Eye (tissue), 1 donor: ENCODE measurements at regions not wholly inside any gene's neighbourhood (a gene's known extent, or its start where the extent isn't known, plus 50 kb on each side); places are given as distances from the start of the nearest gene placed in this dataset.
A peak's percentile ranks its signal among the peaks of the same experiment; 100 is the strongest.

Experiments
- DNase-seq: peaks from one replicate; pipeline ENCODE4 v3.0.0-alpha.2; 2015

DNA sequence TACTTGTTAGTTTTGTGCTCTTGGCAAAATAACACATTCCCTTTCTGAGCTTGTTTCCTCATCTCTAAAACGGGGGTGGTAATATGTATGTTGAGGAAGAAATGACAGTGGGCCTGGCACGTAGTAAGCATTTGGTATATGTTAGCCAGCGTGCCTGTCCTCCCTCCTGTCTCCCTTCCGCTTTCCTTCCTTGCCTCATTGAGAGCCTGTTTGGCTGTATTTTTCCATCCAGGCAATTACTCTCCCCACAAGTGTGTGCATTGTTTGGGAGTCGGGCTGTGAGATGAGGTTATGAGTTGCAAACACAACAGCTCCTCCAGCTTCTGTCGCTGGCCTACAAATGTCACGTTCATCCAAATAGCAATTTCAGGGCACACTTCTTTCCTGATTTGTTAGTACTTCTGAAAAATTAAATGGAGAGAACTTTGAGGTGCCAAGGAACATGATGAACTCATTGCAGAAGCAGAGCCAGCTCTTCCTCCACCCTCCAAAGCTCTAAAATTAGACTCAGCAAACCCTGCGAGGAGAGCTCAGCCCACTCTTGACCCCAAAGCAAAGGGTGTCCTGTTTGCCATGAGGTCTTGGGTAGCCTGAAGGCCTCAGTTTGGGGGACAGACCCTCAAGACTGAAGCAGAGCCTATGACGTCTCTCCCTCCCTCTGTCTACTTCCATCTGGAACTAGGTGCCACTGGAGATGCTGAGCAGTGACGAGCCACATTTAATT, 50.7 kb upstream of the TOX2 start:
- DNase-seq = no peak

DNA sequence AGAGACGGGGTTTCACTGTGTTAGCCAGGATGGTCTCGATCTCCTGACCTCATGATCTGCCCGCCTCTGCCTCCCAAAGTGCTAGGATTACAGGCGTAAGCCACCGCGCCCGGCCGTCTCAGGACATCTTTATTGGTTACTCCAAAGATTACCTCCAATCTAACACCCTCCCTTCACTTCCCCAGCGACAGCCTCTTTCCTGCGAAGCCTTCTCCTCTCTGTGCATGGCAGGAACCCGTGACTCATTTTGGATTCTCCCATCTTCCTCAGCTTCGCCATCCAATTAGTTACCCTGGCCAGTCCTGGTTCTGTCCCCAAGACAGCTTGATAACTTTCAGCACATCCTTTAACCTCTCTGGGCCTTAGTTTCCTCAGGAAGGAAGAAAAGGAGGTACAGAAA, 51.3 kb upstream of the TOX2 start:
- no peak for DNase-seq

DNA sequence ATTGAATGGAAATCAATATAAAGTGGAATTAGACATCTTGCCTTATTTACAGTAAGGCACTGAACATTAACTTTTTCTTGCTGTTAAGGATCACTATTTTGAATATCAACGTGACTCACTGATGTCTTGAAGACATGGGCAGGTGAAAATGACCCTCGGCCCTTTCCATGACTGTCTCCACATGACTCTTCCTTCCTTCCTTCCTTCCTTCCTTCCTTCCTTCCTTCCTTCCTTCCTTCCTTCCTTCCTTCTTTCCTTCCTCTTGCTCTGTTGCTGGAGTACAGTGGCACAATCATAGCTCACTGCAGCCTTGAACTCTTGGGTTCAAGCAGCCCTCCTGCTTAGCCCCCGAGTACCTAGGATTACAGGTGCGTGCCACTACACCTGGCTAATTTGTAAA, 52.2 kb upstream of the TOX2 start:
- DNase-seq = no peak

DNA sequence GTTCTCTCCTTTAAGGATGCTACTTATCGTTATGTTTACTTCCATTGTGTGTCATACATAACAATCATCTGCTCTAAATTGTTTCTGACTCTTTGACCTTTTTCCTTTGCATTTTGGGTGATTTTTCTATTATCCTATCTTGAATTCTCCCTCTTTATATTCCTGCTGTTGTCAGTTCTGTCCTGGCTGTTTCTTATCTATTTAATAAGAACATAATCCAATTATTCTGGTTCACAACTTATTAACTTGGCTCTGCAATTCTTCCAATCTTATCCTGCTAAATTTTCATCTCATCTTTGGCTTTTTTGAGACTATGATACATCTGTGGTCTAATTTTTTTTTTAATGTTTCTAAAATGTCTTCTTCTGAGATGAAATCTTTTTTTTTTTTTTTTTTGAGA, 54.7 kb upstream of the TOX2 start:
- no peak for DNase-seq

DNA sequence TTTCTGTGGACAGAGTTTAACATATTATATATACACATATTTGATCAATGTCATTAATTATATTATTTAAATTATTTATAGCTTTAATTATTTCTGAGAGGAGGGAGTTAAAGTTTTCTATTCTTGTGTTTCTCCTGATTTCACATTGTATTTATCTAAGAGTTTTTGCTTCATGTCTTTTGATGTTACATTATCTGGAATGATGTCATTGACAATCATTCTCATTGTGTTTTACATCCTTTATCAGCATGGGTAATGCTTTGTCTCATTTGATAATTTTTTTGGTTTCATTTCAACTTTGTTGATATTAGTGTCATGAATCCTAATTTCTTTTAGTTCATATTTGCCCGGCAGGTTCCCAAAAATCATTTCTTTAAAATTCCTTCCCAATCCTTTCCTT, 56.7 kb upstream of the TOX2 start:
- no peak for DNase-seq

DNA sequence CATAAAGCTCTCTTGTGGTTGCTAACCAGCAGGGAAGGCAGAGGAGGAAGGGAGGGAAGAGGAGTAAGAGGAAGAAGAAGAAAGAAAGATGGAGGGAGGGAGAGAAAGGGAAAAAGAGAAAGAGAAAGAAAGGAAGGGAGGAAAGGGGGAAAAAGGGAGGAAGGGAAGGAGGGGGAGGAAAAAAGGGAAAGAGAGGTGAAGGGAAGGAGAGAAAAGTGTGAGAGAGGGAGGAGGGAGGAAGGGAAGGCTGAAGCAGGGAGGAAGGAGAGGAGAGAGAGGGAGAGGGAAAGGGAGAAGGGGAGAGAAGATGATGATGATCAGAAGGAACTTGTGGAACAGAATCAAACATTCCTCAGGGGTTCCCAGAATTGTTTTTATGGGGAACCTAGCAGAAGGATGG, 57.5 kb upstream of the TOX2 start:
- no peak for DNase-seq

DNA sequence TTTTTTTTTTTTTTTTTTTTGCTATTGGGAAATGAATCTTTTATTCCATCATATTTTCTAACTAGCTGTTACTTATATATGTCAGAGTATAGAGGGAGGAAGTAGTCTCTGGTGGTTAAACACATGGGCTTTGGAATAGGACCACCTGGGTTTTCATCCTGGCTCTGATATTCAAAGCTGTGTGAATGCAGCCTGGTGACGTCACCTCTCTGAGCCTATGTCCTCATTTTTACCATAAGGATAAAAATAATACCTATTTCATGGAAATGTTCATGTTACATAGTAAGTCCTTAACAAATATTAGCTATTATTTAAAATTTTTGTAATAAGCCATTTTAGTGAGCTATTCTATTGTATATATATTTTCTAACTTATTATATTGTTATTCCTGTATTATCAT, 58.8 kb upstream of the TOX2 start:
- DNase-seq = no peak

DNA sequence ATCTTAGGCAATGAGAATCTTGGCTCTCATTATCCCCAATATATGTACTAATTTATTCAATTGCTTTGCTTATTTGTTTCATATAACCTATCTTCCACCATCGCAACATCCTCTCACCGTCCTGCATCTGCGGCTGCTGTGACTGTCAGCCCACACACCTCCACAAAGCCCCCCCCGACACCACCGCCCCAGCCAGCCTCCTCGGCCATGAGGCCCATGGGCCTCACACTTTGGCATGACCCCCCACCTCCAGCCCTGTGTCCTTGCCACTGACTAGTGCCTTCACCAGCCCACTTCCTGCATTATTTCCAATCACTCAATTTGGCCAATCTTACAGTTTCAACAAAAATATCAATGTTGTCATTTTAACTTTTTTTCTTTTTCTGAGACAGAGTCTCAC, 60.7 kb upstream of the TOX2 start:
- no peak for DNase-seq

DNA sequence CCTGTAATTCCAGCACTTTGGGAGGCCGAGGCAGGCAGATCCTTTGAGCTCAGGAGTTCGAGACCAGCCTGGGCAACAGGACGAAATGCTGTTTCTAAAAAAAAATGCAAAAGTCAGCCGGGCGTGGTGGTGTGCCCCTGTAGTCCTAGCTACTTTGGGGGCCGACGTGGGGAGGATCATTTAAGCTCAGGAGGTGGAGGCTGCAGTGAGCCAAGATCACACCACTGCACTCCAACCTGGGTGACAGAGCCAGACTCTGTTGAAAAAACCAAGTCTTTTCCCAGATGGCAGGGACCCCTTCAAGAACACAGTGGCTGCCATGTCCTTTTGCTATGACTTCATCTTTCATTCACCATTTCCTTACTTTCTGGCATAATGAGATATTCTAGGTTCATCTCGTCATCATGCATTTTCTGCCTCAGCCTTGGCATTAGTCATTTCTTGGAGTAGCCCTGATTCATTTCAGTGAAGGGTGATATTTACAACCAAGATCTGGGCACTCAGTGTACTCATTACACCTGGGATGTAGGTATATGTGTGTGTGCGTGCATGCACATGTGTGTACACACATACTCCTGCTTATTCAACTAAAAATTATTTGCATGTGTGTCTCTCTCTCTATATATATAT, 61.4 kb upstream of the TOX2 start:
- no peak for DNase-seq

DNA sequence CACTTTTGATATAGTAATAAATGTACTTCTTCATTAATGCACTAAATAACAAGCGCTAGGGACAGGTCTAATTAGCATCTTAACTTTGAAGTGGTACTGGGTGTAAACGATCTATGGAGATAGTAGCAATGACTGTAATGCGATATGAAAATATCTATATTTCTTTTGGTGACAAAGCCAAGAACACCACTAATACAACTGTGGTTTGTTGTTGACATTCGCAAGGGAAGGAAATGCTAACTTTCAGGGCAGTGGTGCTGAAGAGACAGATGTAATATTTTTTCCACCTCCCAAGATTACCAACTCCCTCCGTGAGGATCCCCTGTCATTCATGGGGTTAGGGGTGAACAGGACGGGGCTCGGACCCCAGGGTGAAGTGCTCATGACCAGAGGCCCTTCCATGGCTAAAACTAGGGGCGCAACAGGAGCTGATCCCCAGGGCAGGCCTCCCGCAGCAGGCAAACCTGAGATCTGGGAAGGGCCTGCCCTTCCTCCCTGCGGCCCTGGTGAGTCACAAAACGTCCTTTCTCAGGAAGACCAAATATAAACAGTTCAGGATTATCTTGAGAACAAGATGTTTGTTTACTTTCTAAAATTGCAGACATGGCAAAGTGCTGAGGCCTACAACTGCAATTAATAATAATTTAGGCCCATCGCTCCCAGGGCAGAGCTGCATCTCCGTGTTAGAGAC, 65.0 kb upstream of the TOX2 start:
- DNase-seq = no peak

DNA sequence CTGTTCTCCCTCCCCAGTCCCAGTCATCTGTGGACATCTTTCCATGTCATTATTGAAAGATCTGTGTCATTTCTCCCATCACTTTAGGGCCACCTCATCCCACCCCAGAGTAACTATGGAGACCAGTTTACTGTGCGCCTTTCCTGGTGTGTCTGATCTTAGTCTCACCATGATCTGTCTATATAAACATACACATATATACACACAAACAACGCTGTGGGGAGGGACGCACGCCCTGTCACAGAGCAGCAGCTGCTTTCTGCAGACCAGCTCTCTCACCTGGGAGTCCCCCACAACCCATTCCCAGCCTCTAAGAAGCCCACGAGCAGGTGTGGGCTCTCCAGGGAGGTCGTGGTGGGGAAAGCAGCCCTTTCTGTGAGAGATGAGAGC, 68.1 kb upstream of the TOX2 start:
- DNase-seq = no peak

DNA sequence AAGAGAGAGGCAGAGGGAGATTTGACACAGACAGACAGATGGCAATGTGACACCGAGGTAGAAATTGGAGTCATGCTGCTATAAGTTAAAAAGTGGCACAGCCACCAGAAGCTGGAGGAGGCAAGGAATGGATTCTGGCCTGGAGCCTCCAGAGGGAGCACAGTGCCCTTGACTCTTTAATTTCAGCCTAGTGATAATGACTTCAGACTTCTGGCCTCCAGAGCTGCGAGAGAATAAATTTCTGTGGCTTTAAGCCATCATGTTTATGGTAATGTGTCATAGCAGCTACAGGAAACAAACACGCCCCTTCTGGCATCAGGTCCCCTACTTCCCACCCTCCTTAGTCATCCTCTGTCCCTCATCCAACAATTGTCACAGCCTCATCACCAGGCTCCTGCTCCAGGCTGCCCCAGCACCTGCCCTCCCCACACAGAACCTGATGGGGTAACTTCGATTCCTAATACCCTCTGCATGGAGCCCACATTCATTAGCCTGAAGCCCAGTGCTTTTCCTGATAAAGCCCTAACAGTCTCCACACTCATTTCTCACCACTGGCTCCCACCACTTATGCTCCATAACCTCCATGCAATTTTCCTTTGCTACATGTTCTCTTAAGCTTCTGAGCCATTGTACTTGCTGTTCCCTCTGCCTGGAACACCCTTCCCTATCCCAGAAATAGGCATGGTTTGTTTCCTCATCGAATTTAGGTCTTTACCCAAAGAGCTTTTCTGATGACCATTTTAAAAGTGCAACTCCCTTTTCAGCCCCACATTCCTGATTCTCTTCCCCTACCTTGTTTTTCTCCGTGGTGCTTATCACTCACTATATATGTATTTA, 69.7 kb upstream of the TOX2 start:
- DNase-seq = no peak

DNA sequence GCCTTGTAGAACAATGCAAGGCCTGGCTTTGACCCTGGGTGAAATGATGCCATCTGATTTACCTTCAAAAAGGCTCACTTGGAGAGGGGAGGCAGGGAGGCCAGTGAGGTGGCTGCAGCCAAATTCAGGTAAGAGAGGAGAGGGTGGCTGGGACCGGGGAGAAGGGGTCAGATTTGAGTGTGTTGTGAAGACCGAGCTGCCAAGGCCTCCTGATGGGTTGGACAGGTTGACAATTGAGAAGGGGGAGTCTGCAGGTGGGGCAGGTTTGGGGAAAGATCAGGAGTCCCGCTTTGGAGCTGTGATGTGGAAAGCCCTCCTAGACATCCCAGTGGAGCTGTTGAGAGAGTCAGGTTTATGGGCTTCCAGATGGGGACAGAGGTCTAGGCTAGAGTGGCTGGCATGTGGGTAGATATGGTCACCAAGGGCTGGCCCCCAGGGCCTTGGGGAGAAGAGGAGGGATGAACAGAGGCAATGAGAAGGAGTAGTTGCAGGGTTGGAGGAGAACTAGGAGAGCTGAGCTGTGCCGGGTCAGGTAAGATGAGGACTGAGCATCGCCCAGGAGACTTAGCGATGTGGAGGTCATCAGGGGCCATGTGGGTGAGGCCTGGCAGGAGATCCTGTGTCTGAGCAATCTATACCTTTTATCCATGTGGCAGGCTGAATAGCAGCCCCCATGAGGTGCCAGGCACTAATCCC, 70.5 kb upstream of the TOX2 start:
- DNase-seq = no peak

DNA sequence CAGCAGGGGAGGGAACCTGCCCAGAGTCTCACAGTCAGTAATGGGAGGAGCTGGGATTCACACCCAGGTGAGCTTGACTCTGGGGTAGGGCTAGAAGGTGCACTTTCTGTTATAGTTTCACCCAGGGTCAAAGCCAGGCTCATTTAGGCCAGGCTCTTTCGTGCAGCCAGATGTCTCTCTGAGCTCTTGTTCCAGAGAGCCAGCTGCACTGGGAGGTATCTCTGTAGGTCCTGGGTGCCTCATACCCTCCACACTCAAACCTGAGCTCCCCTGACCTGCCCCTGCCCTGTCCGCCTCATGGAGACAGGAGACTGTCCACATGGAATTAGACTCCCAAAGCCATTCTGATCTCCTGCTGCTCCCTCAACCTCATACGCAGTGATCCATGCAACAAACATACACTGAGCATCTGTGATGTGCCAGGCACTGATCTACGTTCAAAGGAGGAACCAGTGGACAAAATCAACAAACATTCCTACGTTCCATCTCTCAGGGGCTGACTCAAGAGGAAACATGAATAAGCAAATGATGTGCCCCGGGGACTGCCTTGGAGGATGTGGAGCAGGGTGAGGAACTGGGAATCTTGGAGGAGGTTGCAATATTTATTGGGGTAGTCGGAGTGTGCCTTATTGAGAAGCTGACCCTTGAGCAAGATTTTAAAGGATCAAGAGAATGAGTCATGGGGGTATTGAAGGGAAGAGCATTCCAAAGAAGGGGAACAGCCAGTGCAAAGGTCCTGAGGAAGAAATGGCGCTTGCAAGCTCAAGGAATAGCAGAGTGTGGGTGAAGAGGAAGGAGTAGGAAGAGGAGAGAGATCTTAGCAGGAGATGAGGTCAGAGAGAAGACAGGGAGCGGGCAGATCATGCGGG, 71.3 kb upstream of the TOX2 start:
- DNase-seq = no peak

DNA sequence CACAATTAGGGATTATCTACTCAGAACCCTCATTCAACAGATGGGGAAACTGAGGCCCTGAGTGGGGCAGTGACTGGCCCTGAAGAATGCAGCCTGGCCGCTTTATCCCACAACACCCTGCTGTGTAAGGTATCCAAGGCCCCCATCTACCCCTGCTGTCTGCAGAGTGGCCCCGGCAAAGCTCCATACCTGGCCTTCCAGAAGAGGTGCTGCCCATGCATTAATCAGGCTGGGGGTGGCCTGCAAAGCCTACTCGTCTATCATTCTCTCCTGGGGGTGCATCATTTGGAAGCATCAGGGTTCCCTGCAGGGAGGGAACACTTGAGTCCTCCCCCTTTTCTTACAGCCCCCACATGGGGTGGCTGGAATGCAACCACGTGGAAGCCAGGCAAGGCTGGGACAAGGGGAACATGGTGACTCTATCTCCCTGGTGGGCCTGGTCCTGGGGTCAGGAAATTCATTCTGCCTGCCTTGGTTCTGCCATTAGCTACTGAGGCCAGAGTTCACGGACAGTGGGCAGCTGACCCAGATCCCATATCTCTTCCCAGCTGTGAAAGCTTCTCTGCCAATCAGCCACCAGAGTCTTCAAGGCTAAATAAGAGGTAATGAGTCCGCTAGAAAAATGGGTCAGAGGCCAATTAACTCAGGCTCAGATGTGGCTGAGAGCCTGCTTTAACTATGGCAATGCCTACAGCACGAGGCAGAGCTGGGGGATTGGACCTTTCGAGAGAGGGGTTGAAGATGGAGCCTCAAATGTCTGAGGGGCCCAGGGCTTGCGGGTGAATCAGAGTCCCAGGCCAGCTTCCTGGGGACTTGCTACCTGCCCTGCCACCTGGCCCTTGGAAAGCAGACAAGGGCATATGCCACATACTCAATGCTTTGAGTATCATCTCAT, 72.3 kb upstream of the TOX2 start:
- peak; percentile 79 for DNase-seq

DNA sequence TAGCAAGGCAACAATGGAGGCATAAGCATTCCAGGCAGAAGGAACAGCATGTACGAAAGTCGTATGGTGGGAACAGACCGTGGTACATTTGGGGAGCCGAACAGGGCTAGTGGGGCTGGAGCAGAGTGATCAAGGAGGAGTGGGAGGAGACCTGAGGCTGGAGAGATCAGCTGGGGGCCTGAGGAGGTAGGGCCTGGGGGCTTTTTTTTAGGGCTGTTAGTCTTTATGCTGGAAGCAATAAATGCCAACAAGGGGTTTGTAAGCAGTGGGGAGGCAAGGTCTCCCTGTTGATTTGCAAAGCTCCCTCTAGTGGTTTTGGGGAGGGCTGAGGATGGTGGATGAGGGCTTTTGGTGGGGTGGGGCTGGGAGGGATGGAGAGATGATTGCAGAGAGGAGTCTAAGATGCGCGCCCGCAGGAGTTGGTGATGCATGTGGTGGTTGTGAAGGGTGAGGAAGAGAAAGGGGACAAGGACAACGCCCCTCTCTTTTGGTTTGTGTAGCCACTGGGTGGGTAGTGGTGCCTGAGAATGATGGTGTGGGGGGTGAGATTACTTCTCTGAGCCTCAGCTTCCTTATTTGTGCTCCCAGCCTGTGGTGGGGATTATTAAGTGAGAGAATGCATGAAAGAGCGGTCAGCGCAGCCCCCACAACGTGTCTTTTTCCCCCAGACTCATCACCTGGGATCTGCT, 74.1 kb upstream of the TOX2 start:
- DNase-seq = no peak

DNA sequence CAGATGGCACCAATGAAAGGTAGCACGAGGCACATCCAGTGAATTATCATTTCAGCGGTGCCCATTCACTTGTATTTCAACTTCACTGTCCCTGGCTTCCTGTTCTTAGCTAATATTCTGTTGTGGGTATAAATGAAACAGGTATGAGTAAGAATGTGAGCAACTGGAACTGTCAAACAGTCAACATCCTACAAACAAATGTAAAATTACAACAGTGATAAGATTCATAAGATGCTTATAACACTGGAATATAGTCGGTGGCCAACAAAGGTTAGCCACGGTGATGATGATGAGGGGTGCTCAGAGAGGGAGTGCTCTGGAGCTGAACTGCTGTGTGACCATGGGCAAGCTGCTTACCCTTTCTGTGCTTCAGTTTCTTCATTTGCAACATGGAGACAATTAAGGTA, 74.9 kb upstream of the TOX2 start:
- DNase-seq = no peak

DNA sequence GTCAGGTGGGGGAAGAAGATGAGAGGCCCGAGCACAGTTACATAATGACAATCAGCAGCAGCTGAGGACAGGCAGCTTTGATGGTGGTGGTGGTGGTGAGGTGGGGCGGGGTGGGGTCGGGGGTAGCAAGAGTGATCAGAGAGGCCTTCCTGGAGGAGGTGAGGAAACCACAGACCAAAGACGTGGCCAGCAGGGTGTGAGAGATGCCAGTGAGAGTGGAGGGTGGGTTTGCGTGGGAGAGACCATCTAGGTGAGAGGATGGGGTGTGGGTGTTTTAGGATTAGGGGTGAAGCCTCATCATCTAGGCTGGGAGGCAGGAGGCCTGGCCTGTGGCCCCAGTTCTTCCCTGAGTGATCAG, 76.0 kb upstream of the TOX2 start:
- no peak for DNase-seq

DNA sequence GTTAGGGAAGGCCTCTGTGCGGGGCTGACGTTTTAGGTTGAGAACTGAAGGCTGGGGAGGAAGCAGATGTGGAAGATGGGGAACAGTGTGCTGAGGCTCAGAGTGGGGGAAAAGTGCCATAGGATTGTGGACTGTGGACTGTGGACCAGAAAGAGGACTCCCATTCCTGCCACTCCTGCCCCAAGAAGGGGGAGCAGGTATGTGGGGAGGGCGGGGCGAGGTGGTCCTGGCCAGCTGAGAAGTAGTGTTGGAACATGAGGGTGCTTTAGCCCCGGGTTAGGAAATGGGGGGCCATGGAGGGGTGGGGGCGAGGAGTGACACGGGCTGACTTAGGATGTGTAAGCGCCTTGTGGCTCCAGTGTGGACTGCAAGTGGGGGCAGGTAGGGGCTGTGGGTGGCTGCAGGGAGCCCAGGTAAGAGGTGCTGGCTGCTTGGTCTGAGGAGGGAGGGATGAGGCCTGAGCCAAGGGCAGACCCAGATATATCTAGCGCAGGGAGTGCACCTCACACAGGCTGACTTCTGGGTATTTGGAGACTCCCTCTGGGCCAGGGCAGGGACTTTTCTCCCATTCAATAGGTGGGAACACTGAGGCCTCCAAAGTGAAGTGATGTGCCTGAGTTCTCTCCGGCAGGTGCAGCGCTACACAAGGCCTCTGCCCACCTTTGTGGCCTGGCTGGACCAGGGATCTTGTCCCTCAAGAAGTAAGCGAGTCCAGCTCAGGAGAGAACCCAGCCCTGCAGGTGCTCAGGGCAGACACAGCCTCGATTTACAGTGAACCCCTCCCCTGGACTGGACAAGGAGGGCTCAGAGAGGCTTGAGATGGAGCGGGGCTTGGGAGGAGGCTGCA, 76.6 kb upstream of the TOX2 start:
- no peak for DNase-seq
